Endodermal cell (in vitro differentiated cells): ENCODE measurements at regions not wholly inside any gene's neighbourhood (a gene's known extent, or its start where the extent isn't known, plus 50 kb on each side); places are given as distances from the start of the nearest gene placed in this dataset.
"Not testable (repeated sequence)": the region's sequence is repeated elsewhere in the genome, so short reads cannot be mapped to it uniquely, and the experiment has no call there.

Experiments used
- DNase-seq: peaks from one replicate; pipeline ENCODE4 v3.0.0-alpha.2; 2017
- H3K27ac ChIP-seq: 2 replicates; pipeline ENCODE4 v1.5.1; 2013; ENCODE audit warnings: mild to moderate bottlenecking, low read depth, low read length, moderate library complexity
- H3K27me3 ChIP-seq: 2 replicates; pipeline ENCODE4 v1.6.1; 2013; ENCODE audit warnings: mild to moderate bottlenecking, low read length, moderate library complexity; ENCODE audit not compliant: insufficient read depth, control insufficient read depth, poor library complexity, severe bottlenecking
- H3K36me3 ChIP-seq: 2 replicates; pipeline ENCODE4 v1.7.0; 2013; ENCODE audit warnings: mild to moderate bottlenecking, low read length, moderate library complexity; ENCODE audit not compliant: control insufficient read depth, insufficient read depth
- H3K4me1 ChIP-seq: one replicate; pipeline ENCODE4 v1.7.0; 2013; ENCODE audit warnings: low read length; ENCODE audit not compliant: control insufficient read depth, insufficient read depth
- H3K4me3 ChIP-seq: 2 replicates; pipeline ENCODE4 v1.5.1; 2013; ENCODE audit warnings: mild to moderate bottlenecking, low read length, moderate library complexity
- H3K9ac ChIP-seq: 2 replicates; pipeline ENCODE4 v1.6.1; 2013; ENCODE audit warnings: mild to moderate bottlenecking, low read length, moderate library complexity; ENCODE audit not compliant: poor library complexity, severe bottlenecking; ENCODE audit errors: extremely low read depth
- H3K9me3 ChIP-seq: 2 replicates; pipeline ENCODE4 v1.6.1; 2013; ENCODE audit warnings: mild to moderate bottlenecking, low read length, moderate library complexity; ENCODE audit not compliant: control insufficient read depth
- H3K27ac Mint-ChIP-seq: 2 replicates; pipeline ENCODE4 v1.8.0; 2020; ENCODE audit warnings: mixed read lengths
- H3K27me3 Mint-ChIP-seq: 2 replicates; pipeline ENCODE4 v1.8.0; 2021; ENCODE audit warnings: mild to moderate bottlenecking, mixed read lengths; ENCODE audit not compliant: insufficient read depth
- H3K36me3 Mint-ChIP-seq: 2 replicates; pipeline ENCODE4 v1.8.0; 2020; ENCODE audit warnings: low read depth, mixed read lengths
- H3K4me1 Mint-ChIP-seq: 2 replicates; pipeline ENCODE4 v1.8.0; 2020; ENCODE audit warnings: mixed read lengths
- H3K4me3 Mint-ChIP-seq: 2 replicates; pipeline ENCODE4 v1.8.0; 2020; ENCODE audit warnings: mild to moderate bottlenecking, moderate library complexity, mixed read lengths
- H3K9me3 Mint-ChIP-seq: 2 replicates; pipeline ENCODE4 v1.8.0; 2020; ENCODE audit warnings: mild to moderate bottlenecking, mixed read lengths
- CTCF ChIP-seq: fragments of 200-600 bp; sonication (generic); conservative IDR thresholded peaks from 2 replicates; pipeline ENCODE4 v1.5.0; 2021; ENCODE audit warnings: antibody characterized with exemption, mild to moderate bottlenecking
- WGBS, 2 experiments: methylation state at CpG; one replicate each; pipeline versions ENCODE4 v1.1.5 to v1.1.7; 2013; ENCODE audit warnings: missing lambda C conversion rate in 2 of 2, mixed read lengths in 1 of 2; ENCODE audit not compliant: insufficient coverage in 1 of 2, insufficient read length in 1 of 2; 5-methylcytosine and 5-hydroxymethylcytosine counted together

- no peak overlapping the region for H3K27ac ChIP-seq
- Mint-ChIP-seq H3K27ac (no peak overlapping the region), H3K4me1 (no peaks in the 10 kb centered on the region), H3K27me3 (peaks cover 7% of the 10 kb centered on the region), H3K9me3 (no peaks in the 10 kb centered on the region), H3K36me3 (no peaks in the 10 kb centered on the region), H3K4me3 (no peak overlapping the region)
- H3K27me3 ChIP-seq: no peaks in the 10 kb centered on the region
- peak; percentile 89 for TF ChIP-seq CTCF
- no peaks in the 10 kb centered on the region for H3K4me1 ChIP-seq
- no peaks in the 10 kb centered on the region for H3K9me3 ChIP-seq
- no peak overlapping the region for H3K9ac ChIP-seq
- no peaks in the 10 kb centered on the region for H3K36me3 ChIP-seq
- DNase-seq: peak; percentile 91
- H3K4me3 ChIP-seq: no peak overlapping the region
- 56 to 64% methylated on average over 14 to 21 of the region's 21 CpGs for WGBS, 2 experiments
These were observed 138.0 kb upstream of the MTPN start for GRCh38 chr7:136114966-136115762.

- H3K4me1 ChIP-seq, H3K9ac ChIP-seq, H3K4me3 Mint-ChIP-seq, H3K9me3 Mint-ChIP-seq, H3K27me3 ChIP-seq, H3K9me3 ChIP-seq, H3K36me3 ChIP-seq, H3K36me3 Mint-ChIP-seq, DNase-seq, H3K4me3 ChIP-seq, H3K4me1 Mint-ChIP-seq, H3K27ac Mint-ChIP-seq, H3K27me3 Mint-ChIP-seq, H3K27ac ChIP-seq: not testable (repeated sequence)
- 77 to 100% methylated on average over 2 to 6 of the region's 6 CpGs for WGBS, 2 experiments
These were observed 137.3 kb upstream of the MTPN start for GRCh38 chr7:136114467-136114866.

GRCh38 chr7:136109037-136109436 lies 131.9 kb upstream of the MTPN start:
- H3K36me3 ChIP-seq, H3K27me3 ChIP-seq, H3K9me3 ChIP-seq, H3K4me3 Mint-ChIP-seq, H3K4me3 ChIP-seq, H3K4me1 Mint-ChIP-seq, H3K27ac Mint-ChIP-seq, H3K9ac ChIP-seq, H3K36me3 Mint-ChIP-seq, H3K27ac ChIP-seq, H3K4me1 ChIP-seq, H3K27me3 Mint-ChIP-seq, DNase-seq: not testable (repeated sequence)
- WGBS, 2 experiments: 33% methylated on average over 1 of the region's 1 CpG; no CpG with 5 or more reads in 1 of the 2 experiments
- H3K9me3 Mint-ChIP-seq: peaks cover 14% of the 10 kb centered on the region

- no peak for TF ChIP-seq CTCF
- Histone ChIP-seq H3K4me3 (no peak overlapping the region), H3K9ac (no peak overlapping the region), H3K27me3 (no peaks in the 10 kb centered on the region), H3K9me3 (no peaks in the 10 kb centered on the region), H3K27ac (no peak overlapping the region), H3K36me3 (no peaks in the 10 kb centered on the region), H3K4me1 (no peaks in the 10 kb centered on the region)
- no peak for DNase-seq
- Mint-ChIP-seq H3K4me1 (no peaks in the 10 kb centered on the region), H3K36me3 (no peaks in the 10 kb centered on the region), H3K4me3 (no peak overlapping the region), H3K9me3 (peaks cover 20% of the 10 kb centered on the region), H3K27me3 (no peaks in the 10 kb centered on the region), H3K27ac (no peak overlapping the region)
- 93% methylated on average over 1 of the region's 1 CpG; no CpG with 5 or more reads in 1 of the 2 experiments for WGBS, 2 experiments
These were observed 128.0 kb upstream of the MTPN start for GRCh38 chr7:136105191-136105590.
